ENCODE measurements at regions not wholly inside any gene's neighbourhood (a gene's known extent, or its start where the extent isn't known, plus 50 kb on each side); places are given as distances from the start of the nearest gene placed in this dataset.

DNA sequence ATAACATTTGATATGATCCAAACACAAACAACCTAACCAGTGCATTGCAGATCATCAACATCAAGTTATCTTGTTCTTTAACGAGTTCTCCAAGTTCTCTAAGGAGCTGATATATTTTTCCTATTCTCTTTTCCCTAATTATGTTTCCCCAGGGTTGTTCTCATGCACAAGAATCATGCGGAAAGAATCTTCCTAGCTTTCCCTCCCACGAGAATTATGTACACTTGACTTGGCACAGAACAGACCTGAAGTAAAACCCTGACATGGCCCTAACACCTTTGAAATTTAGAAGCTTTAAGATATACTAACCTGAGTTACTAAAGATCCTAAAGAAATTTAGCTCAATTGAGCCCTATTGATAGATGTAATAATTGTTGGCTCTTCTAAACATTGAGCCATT, 110.7 kb upstream of the FST start:
- TF ChIP-seq, protein P1, sequence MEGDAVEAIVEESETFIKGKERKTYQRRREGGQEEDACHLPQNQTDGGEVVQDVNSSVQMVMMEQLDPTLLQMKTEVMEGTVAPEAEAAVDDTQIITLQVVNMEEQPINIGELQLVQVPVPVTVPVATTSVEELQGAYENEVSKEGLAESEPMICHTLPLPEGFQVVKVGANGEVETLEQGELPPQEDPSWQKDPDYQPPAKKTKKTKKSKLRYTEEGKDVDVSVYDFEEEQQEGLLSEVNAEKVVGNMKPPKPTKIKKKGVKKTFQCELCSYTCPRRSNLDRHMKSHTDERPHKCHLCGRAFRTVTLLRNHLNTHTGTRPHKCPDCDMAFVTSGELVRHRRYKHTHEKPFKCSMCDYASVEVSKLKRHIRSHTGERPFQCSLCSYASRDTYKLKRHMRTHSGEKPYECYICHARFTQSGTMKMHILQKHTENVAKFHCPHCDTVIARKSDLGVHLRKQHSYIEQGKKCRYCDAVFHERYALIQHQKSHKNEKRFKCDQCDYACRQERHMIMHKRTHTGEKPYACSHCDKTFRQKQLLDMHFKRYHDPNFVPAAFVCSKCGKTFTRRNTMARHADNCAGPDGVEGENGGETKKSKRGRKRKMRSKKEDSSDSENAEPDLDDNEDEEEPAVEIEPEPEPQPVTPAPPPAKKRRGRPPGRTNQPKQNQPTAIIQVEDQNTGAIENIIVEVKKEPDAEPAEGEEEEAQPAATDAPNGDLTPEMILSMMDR (IDR thresholded peaks at IDR 0.05; ENCODE audit: low read depth, low read length) = no peak
- DNase-seq (ENCODE audit: extremely low read depth, low read depth) = no peak

DNA sequence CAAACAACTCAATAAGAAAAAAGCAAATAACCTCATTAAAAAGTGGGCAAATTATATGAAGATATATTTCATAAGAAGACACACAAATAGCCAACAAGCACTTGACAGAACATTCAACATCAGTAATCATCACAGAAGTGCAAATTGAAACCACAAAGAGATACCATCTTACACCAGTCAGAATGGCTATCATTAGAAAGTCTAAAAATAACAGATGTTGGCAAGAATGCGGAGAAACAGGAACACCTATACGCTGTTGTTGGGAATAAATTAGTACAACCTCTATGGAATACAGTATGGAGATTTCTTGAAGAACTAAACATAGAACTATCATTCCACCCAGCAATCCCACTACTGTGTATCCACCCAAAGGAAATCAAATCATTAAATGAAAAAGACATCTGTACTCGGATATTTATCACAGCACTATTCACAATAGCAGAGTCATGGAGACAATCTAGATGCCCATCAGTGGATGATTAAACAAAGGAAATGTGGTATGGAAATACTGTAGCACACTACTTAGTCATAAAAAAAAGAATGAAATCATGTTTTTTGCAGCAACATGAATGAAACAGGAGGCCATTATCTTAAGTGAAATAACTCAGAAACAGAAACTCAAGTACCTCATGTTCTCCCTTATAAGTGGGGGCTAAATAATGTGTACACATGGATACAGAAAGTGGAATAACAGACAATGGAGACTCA, 106.8 kb upstream of the FST start:
- no peak for DNase-seq (ENCODE audit: extremely low read depth, low read depth)
- TF ChIP-seq, protein P1 (IDR thresholded peaks at IDR 0.05; ENCODE audit: low read depth, low read length) = no peak

DNA sequence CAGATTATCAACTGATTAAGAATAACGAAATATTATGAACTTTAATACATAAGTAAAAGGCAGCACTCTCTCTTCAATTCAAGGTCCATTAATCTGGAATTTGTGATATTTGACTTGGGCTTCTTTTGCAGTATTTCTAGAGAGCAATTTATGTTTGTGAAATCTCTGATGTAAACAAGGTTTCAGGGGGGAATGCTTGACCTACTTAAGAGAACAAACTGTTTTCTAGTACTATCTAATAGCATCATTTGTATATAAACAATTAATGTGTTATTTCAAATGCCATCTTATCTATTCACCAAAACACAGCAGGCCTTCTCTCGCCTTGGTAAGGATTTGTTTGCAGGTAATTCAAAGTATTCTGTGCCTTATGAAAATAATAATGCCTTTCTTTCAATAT, 103.6 kb upstream of the FST start:
- no peak for DNase-seq (ENCODE audit: extremely low read depth, low read depth)
- TF ChIP-seq, protein P1 (IDR thresholded peaks at IDR 0.05; ENCODE audit: low read depth, low read length) = no peak

DNA sequence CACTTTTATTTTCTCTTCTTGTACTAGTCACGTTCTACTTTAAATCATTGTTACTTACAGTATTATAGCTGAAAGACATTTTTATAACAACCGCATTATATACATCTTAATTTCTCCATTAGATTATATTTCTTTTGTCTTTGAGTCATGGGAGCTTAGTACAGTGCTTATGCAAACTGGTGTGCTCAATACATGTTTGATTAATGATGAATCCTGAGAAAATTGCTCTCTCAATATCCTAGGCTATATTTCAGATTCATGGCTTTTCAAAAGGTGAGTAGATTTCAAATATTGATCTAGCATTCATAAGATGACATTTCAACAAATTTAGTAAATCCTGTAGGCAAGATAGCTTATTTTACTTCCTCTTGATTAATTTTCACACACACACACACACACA, 102.2 kb upstream of the FST start:
- DNase-seq (ENCODE audit: extremely low read depth, low read depth) = no peak
- TF ChIP-seq, protein P1 (IDR thresholded peaks at IDR 0.05; ENCODE audit: low read depth, low read length) = no peak

DNA sequence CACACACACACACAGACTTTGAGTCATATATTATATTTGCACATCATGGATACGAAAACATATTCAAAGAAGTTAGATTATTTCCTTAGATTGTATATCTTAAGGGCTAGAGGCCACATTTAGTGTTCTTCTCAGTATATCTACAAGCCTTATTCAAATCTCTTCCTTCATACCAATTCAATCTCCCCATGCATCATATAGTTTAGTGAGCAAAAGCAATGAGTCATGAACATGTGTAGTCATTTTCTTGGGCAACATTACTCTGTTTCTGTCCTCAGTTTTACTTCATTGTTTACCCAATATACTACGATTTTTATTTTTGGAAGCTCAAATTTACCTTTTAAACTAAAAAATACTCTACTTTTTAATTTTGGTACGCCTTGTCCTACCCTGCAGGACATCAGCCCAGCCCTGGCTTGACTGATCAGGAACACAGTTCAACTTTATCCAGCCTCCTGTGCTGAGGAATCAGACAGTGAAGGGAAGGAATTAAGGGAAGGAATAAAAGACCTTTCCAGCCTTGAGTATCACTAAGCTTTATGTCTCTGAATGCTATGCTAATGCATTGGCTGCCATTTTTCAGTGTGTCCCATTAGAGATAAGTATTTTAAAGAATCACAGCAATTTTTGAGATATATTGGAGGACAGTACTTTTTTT, 101.7 kb upstream of the FST start:
- DNase-seq (ENCODE audit: extremely low read depth, low read depth) = no peak
- TF ChIP-seq, protein P1 (IDR thresholded peaks at IDR 0.05; ENCODE audit: low read depth, low read length) = no peak

DNA sequence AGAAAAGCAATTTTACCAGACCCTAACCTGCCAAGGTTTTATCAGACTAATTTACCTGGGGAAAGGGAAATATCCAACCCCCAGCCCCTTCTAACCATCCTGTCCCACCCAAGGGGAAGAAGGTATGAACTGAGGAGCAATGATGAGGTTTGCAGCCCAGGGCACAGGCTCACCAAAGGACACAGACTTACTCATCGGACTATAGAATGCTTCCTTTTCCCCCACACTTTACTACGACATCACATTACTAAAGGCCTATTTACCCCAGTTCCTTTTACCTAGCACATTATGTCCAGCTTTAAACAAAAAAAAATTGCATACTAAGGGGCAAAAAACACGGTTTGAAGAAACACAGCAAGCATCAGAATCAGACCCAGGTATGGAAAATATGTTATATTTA, 94.1 kb upstream of the FST start:
- TF ChIP-seq, protein P1 (IDR thresholded peaks at IDR 0.05; ENCODE audit: low read depth, low read length) = no peak
- no peak for DNase-seq (ENCODE audit: extremely low read depth, low read depth)

DNA sequence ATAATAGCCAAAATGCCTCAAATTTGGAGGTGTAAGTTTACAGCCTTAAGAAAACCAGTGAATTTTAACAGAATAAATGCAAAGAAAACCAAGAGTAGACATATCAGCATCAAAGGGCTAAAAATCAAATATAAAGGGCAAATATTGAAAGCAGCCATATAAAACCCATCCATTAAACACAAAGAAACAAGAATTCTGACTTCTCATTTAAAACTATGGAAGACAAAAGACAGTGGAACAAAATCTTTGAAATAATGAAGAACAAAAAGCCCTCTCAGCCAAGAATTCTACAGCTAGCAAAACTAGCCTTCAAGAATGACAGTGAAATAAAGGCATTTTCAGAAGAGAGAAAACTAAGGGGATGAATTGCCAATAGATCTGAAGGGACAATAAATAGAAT, 91.3 kb upstream of the FST start:
- DNase-seq (ENCODE audit: extremely low read depth, low read depth) = no peak
- TF ChIP-seq, protein P1 (IDR thresholded peaks at IDR 0.05; ENCODE audit: low read depth, low read length) = no peak

All from AG09319 (cell line).